HCT116 (cell line): ENCODE measurements at regions not wholly inside any gene's neighbourhood (a gene's known extent, or its start where the extent isn't known, plus 50 kb on each side); places are given as distances from the start of the nearest gene placed in this dataset.

Experiments
- ATAC-seq: fragments of 200-7000 bp; cut with Tn5 transposase; 2 replicates; pipeline ENCODE4 v1.9.1; 2020; ENCODE audit warnings: mild to moderate bottlenecking, moderate library complexity
- BruUV-seq: library from RNA; stranded (reverse); fragments of 400-500 nt; replicated peaks from 2 replicates; lab custom pipeline; 2021; lab: Mats Ljungman, UMichigan
- CTCF ChIA-PET: fragments of 300-600 bp; sonication (Branson Sonifier 250); formaldehyde crosslinking; loops from one replicate; lab custom pipeline; 2021; ENCODE audit warnings: antibody characterized with exemption; lab: Charles Lee
- POLR2A ChIA-PET: fragments of 300-600, 350-600 bp; sonication (Branson Sonifier 250); formaldehyde crosslinking; loops from one replicate; lab custom pipeline; 2021; ENCODE audit warnings: antibody characterized with exemption; lab: Charles Lee
- RAD21 ChIA-PET, 2 experiments: fragments of 300-600 bp; sonication (Branson Sonifier 250); formaldehyde crosslinking; loops; one replicate each; lab custom pipeline; 2023; ENCODE audit warnings: low total read pairs in 2 of 2; ENCODE audit not compliant: uncharacterized antibody in 2 of 2, unreplicated experiment in 2 of 2, low non-redundant PET in 1 of 2; lab: Charles Lee
- DNase-seq: peaks from one replicate; pipeline ENCODE4 v3.0.0-alpha.2; 2010; ENCODE audit warnings: low read depth, low spot score
- H2AFZ ChIP-seq: fragments of 200-600 bp; shearing (Covaris generic), sonication (generic); 2 replicates; pipeline ENCODE4 v1.6.1; 2017; ENCODE audit warnings: low read depth, mixed run types, mixed read lengths, antibody characterized with exemption, low read length; ENCODE audit not compliant: poor library complexity, severe bottlenecking
- H3K27ac ChIP-seq: 2 replicates; pipeline ENCODE4 v1.5.1; 2012; ENCODE audit warnings: low read depth, low read length
- H3K27me3 ChIP-seq: fragments of 200-600 bp; sonication (generic); 2 replicates; pipeline ENCODE4 v1.6.1; 2016; ENCODE audit warnings: mixed run types, low read length, mixed read lengths; ENCODE audit not compliant: insufficient read depth
- H3K36me3 ChIP-seq, 2 experiments: fragments of 200-500 bp in 1 of 2; fragments of 200-600 bp in 1 of 2; sonication (Bioruptor generic) in 1 of 2; sonication (generic) in 1 of 2; 2 replicates each; pipeline versions ENCODE4 v1.5.1 to v1.6.1; 2014 to 2016; ENCODE audit warnings: low read length in 2 of 2, inconsistent platforms in 1 of 2, mixed read lengths in 1 of 2, mixed run types in 1 of 2; ENCODE audit not compliant: insufficient read depth in 2 of 2, control insufficient read depth in 1 of 2
- H3K4me1 ChIP-seq, 2 experiments: fragments of 200-600 bp in 1 of 2; sonication (generic) in 1 of 2; 2 replicates each; pipeline versions ENCODE4 v1.5.1 to v1.6.1; 2012 to 2017; ENCODE audit warnings: low read length in 2 of 2, inconsistent platforms in 1 of 2, mild to moderate bottlenecking in 1 of 2, mixed read lengths in 1 of 2, mixed run types in 1 of 2, moderate library complexity in 1 of 2; ENCODE audit not compliant: insufficient read depth in 2 of 2, control insufficient read depth in 1 of 2
- H3K4me2 ChIP-seq: fragments of 200-600 bp; sonication (generic); 2 replicates; pipeline ENCODE4 v1.6.1; 2017; ENCODE audit warnings: mixed run types, low read length, mixed read lengths
- H3K4me3 ChIP-seq, 2 experiments: fragments of 200-600 bp in 1 of 2; sonication (generic) in 1 of 2; replicated peaks in 1 of 2; 2 replicates each; pipeline ENCODE4 v1.5.1; 2011 to 2016; ENCODE audit warnings: low read length in 2 of 2, control low read depth in 1 of 2, low read depth in 1 of 2, mild to moderate bottlenecking in 1 of 2, mixed read lengths in 1 of 2, mixed run types in 1 of 2
- H3K79me2 ChIP-seq: fragments of 200-600 bp; sonication (generic); 2 replicates; pipeline ENCODE4 v1.6.1; 2017; ENCODE audit warnings: mild to moderate bottlenecking, mixed run types, low read length, moderate library complexity, mixed read lengths; ENCODE audit not compliant: insufficient read depth
- H3K9ac ChIP-seq: fragments of 200-600 bp; sonication (generic); 2 replicates; pipeline ENCODE4 v1.6.1; 2016; ENCODE audit warnings: low read length, mixed read lengths
- H3K9me2 ChIP-seq: fragments of 200-600 bp; sonication (generic), shearing (Covaris generic); 2 replicates; pipeline ENCODE4 v1.6.1; 2017; ENCODE audit warnings: mixed run types, mild to moderate bottlenecking, moderate library complexity; ENCODE audit not compliant: insufficient read depth
- H3K9me3 ChIP-seq, 2 experiments: fragments of 200-500 bp in 1 of 2; fragments of 200-600 bp in 1 of 2; sonication (Bioruptor generic) in 1 of 2; sonication (generic) in 1 of 2; 2 replicates each; pipeline ENCODE4 v1.6.1; 2014 to 2017; ENCODE audit warnings: low read length in 2 of 2, mixed read lengths in 2 of 2, inconsistent platforms in 1 of 2, low read depth in 1 of 2, mild to moderate bottlenecking in 1 of 2, mixed run types in 1 of 2, moderate library complexity in 1 of 2; ENCODE audit not compliant: control insufficient read depth in 1 of 2, insufficient read depth in 1 of 2
- H4K20me1 ChIP-seq: fragments of 200-600 bp; sonication (generic), shearing (Covaris generic); 2 replicates; pipeline ENCODE4 v1.6.1; 2017; ENCODE audit warnings: mixed run types, mild to moderate bottlenecking, moderate library complexity; ENCODE audit not compliant: insufficient read depth
- ATF3 ChIP-seq: IDR thresholded peaks from 2 replicates; pipeline ENCODE4 v1.6.1; 2012
- CTCF ChIP-seq, 3 experiments: fragments of 200-600 bp in 1 of 3; sonication (generic) in 1 of 3; IDR thresholded peaks in 2 of 3; conservative IDR thresholded peaks in 1 of 3; 2 replicates each; pipeline ENCODE4 v1.5.1; 2012 to 2017; ENCODE audit warnings: low read depth in 2 of 3, low read length in 2 of 3, antibody characterized with exemption in 1 of 3, borderline replicate concordance in 1 of 3, control low read depth in 1 of 3, mild to moderate bottlenecking in 1 of 3, mixed read lengths in 1 of 3, mixed run types in 1 of 3, moderate library complexity in 1 of 3; ENCODE audit not compliant: insufficient read depth in 1 of 3
- ELF1 ChIP-seq: IDR thresholded peaks from 2 replicates; pipeline ENCODE4 v1.6.1; 2012; ENCODE audit warnings: low read depth, borderline replicate concordance
- EZH2 ChIP-seq: fragments of 200-600 bp; sonication (generic); IDR thresholded peaks from 2 replicates; pipeline ENCODE4 v1.6.1; 2017; ENCODE audit warnings: antibody characterized with exemption, mixed run types
- EZH2phosphoT487 ChIP-seq: fragments of 200-600 bp; IDR thresholded peaks from 2 replicates; pipeline ENCODE4 v1.6.1; 2018; ENCODE audit warnings: antibody characterized with exemption, borderline replicate concordance
- JUND ChIP-seq: IDR thresholded peaks from 2 replicates; pipeline ENCODE4 v1.6.1; 2012
- MAX ChIP-seq: IDR thresholded peaks from 2 replicates; pipeline ENCODE4 v1.6.1; 2012
- SP1 ChIP-seq: IDR thresholded peaks from 2 replicates; pipeline ENCODE4 v1.6.1; 2012; ENCODE audit warnings: low read depth
- SRF ChIP-seq: IDR thresholded peaks from 2 replicates; pipeline ENCODE4 v1.6.1; 2012; ENCODE audit warnings: low read depth
- TCF7L2 ChIP-seq: IDR thresholded peaks from 2 replicates; pipeline ENCODE4 v1.7.0; 2011; ENCODE audit warnings: borderline replicate concordance, inconsistent platforms; ENCODE audit not compliant: insufficient read depth, insufficient read length; ENCODE audit errors: extremely low read depth
- YY1 ChIP-seq: IDR thresholded peaks from 2 replicates; pipeline ENCODE4 v1.6.1; 2011; ENCODE audit warnings: low read length, low read depth, moderate library complexity, mild to moderate bottlenecking; ENCODE audit not compliant: insufficient replicate concordance; ENCODE audit errors: extremely low read depth
- ZBTB33 ChIP-seq: IDR thresholded peaks from 2 replicates; pipeline ENCODE4 v1.6.1; 2011; ENCODE audit warnings: mild to moderate bottlenecking, low read length, moderate library complexity; ENCODE audit not compliant: insufficient replicate concordance; ENCODE audit errors: extremely low read depth
- ZFX ChIP-seq: fragments of 450-650 bp; IDR thresholded peaks from 2 replicates; pipeline ENCODE4 v1.6.1; 2017
- ZNF274 ChIP-seq: fragments of 200-500 bp; sonication (Bioruptor generic); IDR thresholded peaks from 2 replicates; pipeline ENCODE4 v1.6.1; 2014; ENCODE audit warnings: mild to moderate bottlenecking, low read depth, low read length, inconsistent platforms
- intact Hi-C: fragments of 100-400 bp; cut with micrococcal nuclease; formaldehyde crosslinking; loops from 2 replicates; pipeline ENCODE4 v1.10.0; 2022

GRCh38 chr5:40033009-40033408 lies 608.2 kb upstream of the DAB2 start:
- Histone ChIP-seq H3K27ac (no peak overlapping the region), H3K27me3 (no peaks in the 10 kb centered on the region), H2AFZ (no peak overlapping the region), H3K4me2 (no peak overlapping the region), H3K4me1 (no peaks in the 10 kb centered on the region), H4K20me1 (no peaks in the 10 kb centered on the region), H3K9me3 (no peaks in the 10 kb centered on the region), H3K9ac (no peak overlapping the region), H3K79me2 (no peaks in the 10 kb centered on the region), H3K9me2 (no peaks in the 10 kb centered on the region), H3K4me3 (no peak overlapping the region), H3K36me3 (no peaks in the 10 kb centered on the region)
- CTCF ChIA-PET: no interaction called here
- intact Hi-C loops: no loop called here
- BruUV-seq: no TSS peak
- TF ChIP-seq JUND: no peak
- TF ChIP-seq CTCF (IDR thresholded peaks at IDR 0.05 in 2 of 3, conservative IDR thresholded peaks at IDR 0.05 in 1 of 3; ENCODE audit: borderline replicate concordance in 1 of 3, insufficient read depth in 1 of 3, low read depth in 2 of 3, low read length in 2 of 3): no peak
- TF ChIP-seq ZBTB33: no peak
- TF ChIP-seq EZH2phosphoT487: no peak
- no peak for TF ChIP-seq ZFX
- no peak for TF ChIP-seq YY1
- no peak for TF ChIP-seq ELF1
- no peak for TF ChIP-seq ATF3
- TF ChIP-seq TCF7L2: no peak
- no peak for TF ChIP-seq EZH2
- TF ChIP-seq MAX: no peak
- no peak for TF ChIP-seq ZNF274
- no peak for TF ChIP-seq SP1
- no peak for TF ChIP-seq SRF
- POLR2A ChIA-PET: no interaction called here
- DNase-seq (no peak), ATAC-seq (no peak)
- RAD21 ChIA-PET: no interaction called here
